ENCODE measurements at regions not wholly inside any gene's neighbourhood (a gene's known extent, or its start where the extent isn't known, plus 50 kb on each side); places are given as distances from the start of the nearest gene placed in this dataset.

DNA sequence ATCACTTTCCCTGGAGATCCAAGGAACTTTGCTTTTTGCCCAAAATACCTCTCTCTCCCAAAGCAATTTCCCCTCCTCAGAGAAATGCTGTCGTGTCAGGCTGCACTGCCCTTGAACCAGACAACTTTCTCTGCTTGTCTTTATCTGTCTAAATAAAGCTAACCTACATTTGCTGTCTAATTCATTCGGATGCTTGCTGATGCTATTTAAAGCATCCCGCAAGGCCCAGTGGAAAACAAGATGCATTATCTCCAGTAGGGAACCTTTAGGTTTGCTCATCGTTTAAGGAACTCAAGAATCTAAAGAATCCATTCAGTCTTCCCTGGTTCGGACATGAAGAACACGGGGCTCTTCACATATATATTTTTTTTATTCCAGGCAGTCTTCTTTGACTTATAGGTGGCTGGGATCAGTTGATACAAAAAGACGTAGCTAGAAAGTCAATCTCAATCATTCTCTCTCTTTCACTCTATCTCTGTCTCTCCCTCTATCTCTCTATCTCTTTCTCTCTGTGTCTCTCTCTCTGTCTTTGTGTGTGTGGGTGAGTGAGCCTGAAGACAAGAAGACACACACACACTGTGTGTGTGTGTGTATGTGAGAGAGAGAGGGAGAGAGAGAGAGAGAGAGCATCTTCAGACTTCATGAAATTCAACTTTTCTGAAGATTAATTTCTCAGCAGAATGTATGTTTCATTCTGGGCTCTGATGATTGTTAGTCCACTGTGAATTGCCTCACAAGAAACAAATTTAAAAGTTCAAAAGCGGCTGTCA is 92.8 kb upstream of the MKLN1 start:
- TF ChIP-seq, protein P1, sequence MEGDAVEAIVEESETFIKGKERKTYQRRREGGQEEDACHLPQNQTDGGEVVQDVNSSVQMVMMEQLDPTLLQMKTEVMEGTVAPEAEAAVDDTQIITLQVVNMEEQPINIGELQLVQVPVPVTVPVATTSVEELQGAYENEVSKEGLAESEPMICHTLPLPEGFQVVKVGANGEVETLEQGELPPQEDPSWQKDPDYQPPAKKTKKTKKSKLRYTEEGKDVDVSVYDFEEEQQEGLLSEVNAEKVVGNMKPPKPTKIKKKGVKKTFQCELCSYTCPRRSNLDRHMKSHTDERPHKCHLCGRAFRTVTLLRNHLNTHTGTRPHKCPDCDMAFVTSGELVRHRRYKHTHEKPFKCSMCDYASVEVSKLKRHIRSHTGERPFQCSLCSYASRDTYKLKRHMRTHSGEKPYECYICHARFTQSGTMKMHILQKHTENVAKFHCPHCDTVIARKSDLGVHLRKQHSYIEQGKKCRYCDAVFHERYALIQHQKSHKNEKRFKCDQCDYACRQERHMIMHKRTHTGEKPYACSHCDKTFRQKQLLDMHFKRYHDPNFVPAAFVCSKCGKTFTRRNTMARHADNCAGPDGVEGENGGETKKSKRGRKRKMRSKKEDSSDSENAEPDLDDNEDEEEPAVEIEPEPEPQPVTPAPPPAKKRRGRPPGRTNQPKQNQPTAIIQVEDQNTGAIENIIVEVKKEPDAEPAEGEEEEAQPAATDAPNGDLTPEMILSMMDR (IDR thresholded peaks at IDR 0.05), result no peak
- TF ChIP-seq POLR2A (IDR thresholded peaks at IDR 0.05), result no peak
